ENCODE measurements at regions not wholly inside any gene's neighbourhood (a gene's known extent, or its start where the extent isn't known, plus 50 kb on each side); places are given as distances from the start of the nearest gene placed in this dataset.
"Not testable (repeated sequence)": the region's sequence is repeated elsewhere in the genome, so short reads cannot be mapped to it uniquely, and the experiment has no call there.

GRCh38 chr6:141969768-141970415 is 162.8 kb upstream of the GJE1 start:
- not testable (repeated sequence) for DNase-seq (ENCODE audit: low read depth in 2 of 2)

DNA sequence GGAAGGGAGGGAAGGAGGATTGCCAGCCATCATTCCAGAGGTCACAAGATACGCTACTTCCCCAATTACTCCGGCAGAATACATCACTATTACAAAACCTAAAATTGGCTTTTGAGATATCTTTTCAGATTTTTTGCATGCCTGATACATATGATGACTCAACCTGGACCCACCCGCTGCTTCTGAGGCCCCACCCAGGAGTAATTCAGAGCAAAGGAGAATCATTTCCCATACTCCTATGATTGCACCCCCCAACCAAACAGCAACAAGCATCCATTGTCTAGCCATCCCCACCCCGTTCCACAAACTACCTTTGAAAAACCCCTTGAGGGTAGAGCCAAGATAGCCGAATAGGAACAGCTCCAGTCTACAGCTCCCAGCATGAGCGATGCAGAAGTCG is 163.5 kb upstream of the GJE1 start:
- no peak for DNase-seq (ENCODE audit: low read depth in 2 of 2)

- DNase-seq (ENCODE audit: low read depth in 2 of 2), result no peak
These were observed 164.1 kb upstream of the GJE1 start for GRCh38 chr6:141968632-141969031.

GRCh38 chr6:141965016-141965545 is 167.6 kb upstream of the GJE1 start:
- no peak for DNase-seq (ENCODE audit: low read depth in 2 of 2)

DNA sequence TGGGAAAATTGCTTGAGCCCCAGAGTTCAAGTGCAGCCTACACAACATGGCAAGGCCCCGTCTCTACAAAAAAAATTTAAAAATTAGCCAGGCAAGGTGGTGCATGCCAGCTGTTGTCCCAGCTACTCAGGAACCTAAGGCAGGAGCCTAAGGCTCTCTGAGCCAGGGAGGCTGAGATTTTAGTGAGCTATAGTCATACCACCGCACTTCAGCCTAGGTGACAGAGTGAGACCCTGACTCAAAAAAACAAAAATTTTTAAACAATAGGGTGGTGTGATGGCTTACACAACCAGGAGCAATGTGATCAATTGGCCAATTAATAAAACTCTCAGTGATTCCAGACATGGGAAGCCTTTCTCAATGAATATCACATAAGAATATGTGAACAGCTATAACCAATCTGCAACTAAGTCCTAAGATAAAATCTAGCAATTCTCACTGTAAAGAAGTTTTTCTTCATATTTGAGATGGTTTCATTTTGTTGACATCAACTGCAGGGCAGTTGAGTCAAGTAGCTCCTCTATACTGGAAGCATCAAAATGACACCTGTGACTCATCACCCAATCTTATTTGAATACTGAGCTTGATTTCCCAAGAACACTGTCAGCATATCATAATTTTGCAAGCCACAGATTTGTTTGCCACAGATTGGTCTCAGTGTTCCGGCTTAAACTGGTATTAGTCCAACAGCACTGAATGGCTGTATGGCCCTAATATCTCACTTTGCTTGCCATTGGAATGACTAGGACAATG is 169.0 kb upstream of the GJE1 start:
- DNase-seq (ENCODE audit: low read depth in 2 of 2), result no peak

DNA sequence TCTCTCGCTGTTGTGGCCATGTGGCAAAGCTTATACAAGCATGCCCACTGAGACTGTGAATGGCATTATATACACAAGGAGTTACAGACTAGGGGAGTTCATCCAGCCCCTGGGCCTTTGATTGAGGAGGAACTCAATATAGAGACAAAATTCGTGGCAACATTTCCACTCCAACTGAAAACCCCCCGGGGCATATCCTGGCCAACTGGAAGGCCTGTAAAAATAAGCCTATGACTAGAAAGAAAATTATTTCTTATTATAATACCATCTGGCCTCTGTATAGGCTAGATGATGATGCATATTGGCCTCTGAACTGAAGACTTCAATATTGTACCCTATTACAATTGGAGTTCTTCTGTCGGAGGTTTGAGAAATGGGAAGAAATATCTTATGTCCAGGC is 175.5 kb upstream of the GJE1 start:
- no peak for DNase-seq (ENCODE audit: low read depth in 2 of 2)

- DNase-seq (ENCODE audit: low read depth in 2 of 2), result peak; percentile 4 to 50
These were observed 175.9 kb upstream of the GJE1 start for GRCh38 chr6:141956868-141957267.

- peak; percentile 7 to 51 for DNase-seq (ENCODE audit: low read depth in 2 of 2)
These were observed 176.5 kb upstream of the GJE1 start for GRCh38 chr6:141956046-141956761.

DNA sequence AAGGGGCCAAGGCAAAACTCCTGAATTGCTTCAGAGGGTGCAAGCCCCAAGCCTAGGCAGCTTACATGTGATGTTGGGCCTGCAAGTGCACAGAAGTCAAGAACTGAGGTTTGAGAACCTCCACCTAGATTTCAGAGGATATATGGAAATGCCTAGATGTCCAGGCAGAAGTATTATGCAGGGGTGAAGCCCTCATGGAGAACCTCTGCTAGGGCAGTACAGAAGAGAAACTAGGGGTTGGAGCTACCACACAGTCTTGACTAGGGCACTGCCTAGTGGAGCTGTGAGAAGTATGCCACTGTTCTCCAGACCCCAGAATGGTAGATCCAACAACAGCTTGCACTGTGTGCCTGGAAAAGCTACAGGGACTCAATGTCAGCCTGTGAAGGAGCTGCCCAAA is 179.7 kb upstream of the GJE1 start:
- DNase-seq (ENCODE audit: low read depth in 2 of 2), result no peak

GRCh38 chr6:141946502-141946901 is 186.2 kb upstream of the GJE1 start:
- no peak for DNase-seq (ENCODE audit: low read depth in 2 of 2)

- DNase-seq (ENCODE audit: low read depth in 2 of 2), result no peak
These were observed 194.1 kb upstream of the GJE1 start for GRCh38 chr6:141938664-141939063.

GRCh38 chr6:141932685-141933084 is 200.0 kb upstream of the GJE1 start:
- no peak for DNase-seq (ENCODE audit: low read depth in 2 of 2)

DNA sequence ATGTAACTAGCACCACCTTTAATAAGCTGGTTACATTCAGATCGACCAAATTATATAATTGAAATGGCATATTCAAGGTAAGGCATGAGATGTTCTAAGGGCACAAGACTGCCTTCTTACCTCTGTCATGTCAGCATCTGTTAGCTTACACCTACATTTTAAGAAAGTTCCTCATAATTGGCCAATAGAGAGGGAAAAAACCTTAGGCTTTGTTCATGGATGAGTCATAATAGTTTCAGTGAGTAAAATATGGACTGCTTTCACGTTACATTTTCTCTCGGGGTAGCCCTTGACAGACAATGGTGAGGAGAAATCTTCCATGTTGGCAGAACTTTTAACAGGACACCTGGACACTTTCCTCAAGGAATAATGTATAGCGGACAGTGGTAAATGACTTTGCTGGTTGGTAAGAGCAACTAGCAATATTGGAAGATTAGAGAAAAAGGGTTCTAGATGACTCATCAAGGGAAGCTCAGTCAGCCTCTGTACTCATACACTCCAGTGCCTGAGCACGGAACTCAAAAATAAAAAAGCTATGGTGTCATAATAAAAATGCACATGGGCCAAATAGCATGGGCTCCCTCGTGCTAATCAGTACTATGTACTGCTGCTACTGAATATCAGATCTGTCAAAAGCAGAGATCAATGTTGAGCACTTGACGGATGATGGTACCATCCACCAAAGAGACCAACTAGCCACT is 206.4 kb upstream of the GJE1 start:
- DNase-seq (ENCODE audit: low read depth in 2 of 2), result not testable (repeated sequence)

DNA sequence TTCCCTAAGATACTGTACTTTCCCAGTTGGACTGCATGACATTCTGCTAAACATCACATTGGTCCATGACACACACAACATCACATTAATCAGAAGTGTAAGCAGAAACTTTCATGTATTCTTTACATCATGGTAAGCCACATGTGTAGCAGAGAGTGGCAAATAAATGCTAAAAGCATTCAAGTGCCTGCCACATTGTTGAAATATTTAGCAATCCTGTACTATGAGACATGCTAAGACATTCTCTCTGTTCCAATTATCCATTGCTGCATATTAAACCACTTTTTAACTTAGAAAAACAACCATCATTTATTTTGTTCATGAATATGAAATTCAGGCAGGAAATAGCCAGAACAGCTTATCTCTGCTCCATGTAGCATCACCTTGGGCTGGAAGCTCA is 207.7 kb upstream of the GJE1 start:
- no peak for DNase-seq (ENCODE audit: low read depth in 2 of 2)

GRCh38 chr6:141922898-141923297 is 209.8 kb upstream of the GJE1 start:
- no peak for DNase-seq (ENCODE audit: low read depth in 2 of 2)

- not testable (repeated sequence) for DNase-seq (ENCODE audit: low read depth in 2 of 2)
These were observed 215.8 kb upstream of the GJE1 start for GRCh38 chr6:141916682-141917505.

DNA sequence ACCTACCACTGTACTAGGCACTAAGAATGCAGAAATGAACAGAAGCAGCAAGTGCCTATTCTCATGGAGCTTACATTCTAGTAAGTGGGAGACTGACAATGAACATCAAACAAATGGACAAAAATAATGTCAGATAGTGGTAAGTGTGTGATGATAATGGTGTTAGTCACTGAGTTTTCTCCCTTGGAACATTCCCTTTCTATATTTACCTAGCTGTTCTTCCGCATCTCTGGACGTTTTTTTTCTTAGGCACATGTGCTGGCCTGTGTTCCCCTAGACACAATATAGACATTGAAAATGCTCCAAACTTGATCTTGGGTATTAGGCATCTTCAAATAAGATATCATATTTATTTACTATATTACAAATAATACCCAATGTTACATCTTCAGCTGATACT is 218.1 kb upstream of the GJE1 start:
- no peak for DNase-seq (ENCODE audit: low read depth in 2 of 2)

DNA sequence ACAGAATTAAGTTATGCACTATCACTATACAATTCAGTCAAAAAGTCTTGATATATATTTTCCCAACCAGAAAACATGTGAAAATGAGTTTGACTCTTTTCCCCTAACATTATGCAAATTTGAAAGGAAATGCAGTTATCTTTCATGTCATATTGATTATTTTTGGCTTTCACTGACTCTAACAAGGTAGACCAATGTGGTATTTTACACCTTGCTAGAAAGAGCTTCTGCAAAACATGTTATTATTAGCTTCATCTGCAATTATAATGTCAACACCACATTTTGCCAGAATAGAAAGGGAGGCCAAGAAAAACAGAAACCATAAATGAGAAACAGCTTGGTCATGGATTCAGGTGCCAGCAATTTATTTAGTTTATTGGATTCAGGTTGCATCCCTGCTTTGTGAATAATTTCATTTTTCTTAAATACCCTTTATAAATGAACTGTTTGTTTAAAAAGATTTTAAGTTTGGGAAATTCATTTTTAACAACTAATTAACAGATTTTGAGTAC is 226.1 kb upstream of the GJE1 start:
- DNase-seq (ENCODE audit: low read depth in 2 of 2), result peak; percentile 55 to 65

DNA sequence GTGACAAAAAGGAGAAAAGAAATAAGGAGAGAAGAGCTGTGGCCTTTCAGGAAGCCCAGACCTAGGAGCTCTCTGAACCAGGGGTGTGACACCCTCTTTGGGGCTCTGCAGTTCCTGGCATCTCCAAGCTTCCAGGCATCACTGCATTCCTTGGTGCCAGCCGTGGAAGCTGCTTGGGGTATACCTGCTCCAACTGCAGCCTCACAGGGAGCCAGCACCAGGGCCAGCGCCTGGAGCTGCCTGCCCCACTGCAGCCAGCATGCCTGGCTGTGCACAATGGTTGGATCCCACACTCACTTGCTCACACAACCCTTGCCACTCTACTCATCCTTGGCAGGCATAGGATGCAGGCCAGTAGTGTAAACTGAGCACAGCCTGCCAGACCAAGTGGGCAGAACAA is 242.1 kb upstream of the GJE1 start:
- no peak for DNase-seq (ENCODE audit: low read depth in 2 of 2)

GRCh38 chr6:141884850-141885249 is 247.9 kb upstream of the GJE1 start:
- no peak for DNase-seq (ENCODE audit: low read depth in 2 of 2)

GRCh38 chr6:141878686-141879085 is 254.0 kb upstream of the GJE1 start:
- no peak for DNase-seq (ENCODE audit: low read depth in 2 of 2)

Data from dermis microvascular lymphatic vessel endothelial cell (primary cell).